ENCODE measurements at regions not wholly inside any gene's neighbourhood (a gene's known extent, or its start where the extent isn't known, plus 50 kb on each side); places are given as distances from the start of the nearest gene placed in this dataset.

DNA sequence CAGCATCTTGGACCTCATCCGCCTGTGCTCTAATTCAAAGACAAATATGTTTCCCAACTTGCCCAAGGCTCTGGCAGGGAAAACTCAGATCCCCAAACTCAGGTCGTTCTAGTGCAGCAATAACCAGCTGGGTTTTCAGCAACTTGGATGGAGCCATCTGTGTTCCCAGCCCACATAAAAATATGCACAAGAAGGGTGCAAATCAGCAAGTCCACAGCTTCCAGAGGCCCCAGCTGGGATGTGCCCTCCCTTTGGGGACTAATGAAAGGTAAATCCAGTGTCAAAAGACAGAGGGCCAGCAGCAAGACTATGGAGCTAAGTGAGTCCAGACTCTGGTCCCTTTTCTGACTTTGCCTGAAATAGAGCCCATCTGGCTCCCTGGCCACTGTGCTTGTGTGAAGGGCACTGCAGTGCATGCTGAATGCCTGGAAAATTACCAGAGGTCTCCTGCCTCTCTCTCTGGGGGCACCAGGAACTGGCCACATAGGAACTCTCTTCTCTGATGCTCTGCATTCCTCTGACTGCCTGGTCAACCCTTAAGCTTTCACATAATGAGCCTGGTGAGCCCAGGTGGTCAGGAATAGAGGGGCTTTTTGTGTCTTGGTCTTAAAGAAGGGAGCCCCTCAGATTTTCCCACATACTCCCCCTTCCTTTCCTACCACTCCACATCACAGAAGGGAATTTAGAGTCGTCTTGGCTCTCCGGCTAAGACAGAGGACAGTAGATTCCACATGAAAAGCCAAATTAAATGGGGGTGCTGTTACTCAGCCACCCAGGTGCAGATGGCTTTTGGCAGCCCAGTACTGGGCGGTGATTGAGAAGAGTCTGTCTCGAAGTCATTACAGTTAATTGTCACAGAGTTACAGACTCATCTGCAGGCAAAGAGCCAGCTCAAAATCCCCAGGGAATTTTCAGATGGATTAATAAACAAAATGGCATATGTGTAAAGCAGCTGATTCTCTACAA is 88.1 kb upstream of the C1orf21 start:
- ChIA-PET CTCF (no interaction called here), POLR2A (no interaction called here)

GRCh38 chr1:184299406-184299790 is 87.4 kb upstream of the C1orf21 start:
- CTCF ChIA-PET = no interaction called here
- POLR2A ChIA-PET = no interaction called here

GRCh38 chr1:184299796-184300195 is 87.0 kb upstream of the C1orf21 start:
- ChIA-PET CTCF (no interaction called here), POLR2A (no interaction called here)

DNA sequence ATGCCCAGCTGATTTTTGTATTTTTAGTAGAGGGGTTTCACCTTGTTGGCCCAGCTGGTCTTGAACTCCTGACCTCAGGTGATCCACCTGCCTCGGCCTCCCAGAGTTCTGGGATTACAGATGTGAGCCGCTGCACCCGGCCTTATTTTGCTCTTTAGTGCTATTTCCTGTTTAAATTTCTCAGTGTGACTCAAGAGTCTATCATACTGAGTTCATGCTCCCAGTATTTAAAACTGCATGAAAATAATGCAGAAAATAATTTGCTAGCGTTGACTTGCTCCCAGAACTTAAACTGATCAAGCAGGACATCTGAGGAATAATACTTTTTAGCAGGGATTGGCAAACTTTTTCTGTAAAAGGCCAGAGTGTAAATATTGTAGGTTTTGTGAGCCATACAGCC is 86.4 kb upstream of the C1orf21 start:
- CTCF ChIA-PET = no interaction called here
- POLR2A ChIA-PET = no interaction called here

DNA sequence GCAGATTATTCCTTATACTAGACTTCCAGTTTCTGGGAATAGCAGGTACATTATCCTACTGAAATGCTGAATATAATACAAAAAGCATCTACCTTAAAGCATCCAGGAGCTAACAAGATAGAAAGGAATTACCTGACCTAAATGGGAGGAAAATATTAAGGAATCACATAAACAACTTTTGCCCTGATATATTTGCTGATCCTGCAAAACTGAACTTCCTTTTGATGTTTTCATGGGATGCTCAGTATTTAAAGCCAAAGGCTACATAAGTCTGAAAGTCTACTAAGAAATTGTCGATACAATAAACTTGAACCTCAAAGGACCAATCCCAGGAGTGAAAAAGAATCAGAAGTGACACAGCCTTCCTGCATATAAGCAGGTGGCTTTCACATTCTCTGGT is 85.6 kb upstream of the C1orf21 start:
- CTCF ChIA-PET = no interaction called here
- POLR2A ChIA-PET = no interaction called here

DNA sequence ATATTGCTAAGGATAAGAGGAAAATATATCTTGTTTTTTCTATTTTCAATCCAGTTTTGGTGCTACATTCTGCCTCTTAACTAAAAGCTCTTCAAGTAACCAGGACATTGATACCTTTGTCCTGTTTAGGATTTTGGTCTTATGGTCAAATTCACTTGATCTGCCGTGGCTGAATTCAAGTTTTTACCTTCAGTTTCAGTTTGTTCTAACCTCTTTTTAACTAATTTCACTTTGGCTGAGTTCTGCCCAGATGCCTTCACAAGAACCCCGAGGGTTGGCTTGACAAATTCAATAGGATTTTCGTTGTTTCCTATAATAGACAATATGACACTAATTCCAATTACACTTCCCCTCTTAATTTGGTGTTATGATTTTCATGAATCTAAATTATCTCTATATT is 84.5 kb upstream of the C1orf21 start:
- POLR2A ChIA-PET = no interaction called here
- CTCF ChIA-PET = no interaction called here

DNA sequence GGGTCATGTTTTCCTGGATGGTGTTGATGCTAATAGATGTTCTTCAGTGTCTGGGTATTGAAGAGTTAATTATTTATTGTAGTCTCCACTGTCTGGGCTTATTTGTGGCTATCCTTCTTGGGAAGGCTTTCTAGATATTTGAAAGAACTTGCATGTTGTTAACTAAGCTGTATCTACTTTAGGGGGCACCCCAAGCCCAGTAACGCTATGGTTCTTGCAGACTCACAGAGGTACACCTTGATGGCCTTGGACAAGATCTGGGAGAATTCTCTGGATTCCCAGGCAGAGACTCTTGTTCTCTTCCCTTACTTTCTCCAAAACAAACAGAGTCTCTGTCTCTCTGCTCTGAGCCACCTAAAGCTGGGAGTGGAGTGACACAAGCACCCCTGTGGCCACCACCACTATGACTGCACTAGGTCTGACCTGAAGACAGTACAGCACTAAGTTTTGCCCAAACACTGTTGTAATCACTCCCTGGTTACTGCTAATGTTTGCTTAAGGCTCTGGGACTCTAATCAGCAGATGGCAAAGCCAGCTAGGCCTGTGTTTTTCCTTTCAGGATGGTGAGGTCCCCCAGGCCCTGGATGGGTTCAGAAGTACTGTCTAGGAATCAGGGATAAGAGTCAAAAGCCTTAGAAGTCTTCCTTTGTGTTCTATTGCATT is 76.5 kb upstream of the C1orf21 start:
- ChIA-PET CTCF (no interaction called here), POLR2A (interaction anchor here (0.7 kb wide), 1 partner anchor 672 kb away, joined by 3 read pairs; no protein-coding TSS in a partner anchor)

DNA sequence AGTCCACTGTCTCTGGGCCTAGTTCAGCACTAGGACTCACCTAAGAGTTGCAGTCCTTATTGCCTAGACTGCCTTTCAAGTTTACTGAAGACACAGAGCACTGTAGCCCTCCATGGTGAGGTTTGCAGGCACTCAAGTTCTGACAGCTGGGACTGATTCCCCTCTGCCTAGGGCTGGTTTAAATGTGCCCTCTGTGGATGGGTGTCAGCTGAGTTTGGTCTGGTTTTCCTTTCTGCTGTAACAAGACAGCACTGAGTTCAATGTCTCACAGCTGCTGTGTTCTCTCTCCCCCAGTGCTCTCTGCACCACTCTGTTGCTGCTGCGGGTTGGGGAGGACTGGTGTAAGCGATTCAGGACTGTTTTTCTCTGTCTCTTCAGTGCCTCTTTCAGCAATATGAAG is 75.2 kb upstream of the C1orf21 start:
- CTCF ChIA-PET = no interaction called here
- POLR2A ChIA-PET = no interaction called here

GRCh38 chr1:184315254-184315653 is 71.6 kb upstream of the C1orf21 start:
- CTCF ChIA-PET = no interaction called here
- POLR2A ChIA-PET = no interaction called here

DNA sequence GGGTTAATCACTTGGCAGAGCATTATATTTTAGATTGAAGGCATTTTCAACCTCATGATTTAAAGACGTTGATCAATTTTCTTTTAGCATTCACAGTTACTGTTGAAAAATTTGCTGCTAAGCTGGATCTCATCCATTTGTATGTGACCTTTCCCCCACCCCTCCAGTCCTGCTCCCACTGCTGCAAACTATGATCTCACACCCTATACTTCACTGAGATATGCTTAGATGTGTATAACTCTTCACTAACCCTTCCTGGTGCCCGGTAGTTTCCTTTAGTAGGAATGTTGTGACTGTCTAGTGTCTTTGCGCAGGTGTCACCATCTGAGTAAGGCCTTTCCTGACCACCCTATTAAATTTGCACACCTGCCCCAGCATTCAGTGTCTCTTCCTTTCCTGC is 67.0 kb upstream of the C1orf21 start:
- POLR2A ChIA-PET = no interaction called here

GRCh38 chr1:184322253-184322652 is 64.6 kb upstream of the C1orf21 start:
- ChIA-PET POLR2A (no interaction called here), CTCF (no interaction called here)

More for the DNA sequence above, 67.0 kb upstream of the C1orf21 start:
- CTCF ChIA-PET = no interaction called here

DNA sequence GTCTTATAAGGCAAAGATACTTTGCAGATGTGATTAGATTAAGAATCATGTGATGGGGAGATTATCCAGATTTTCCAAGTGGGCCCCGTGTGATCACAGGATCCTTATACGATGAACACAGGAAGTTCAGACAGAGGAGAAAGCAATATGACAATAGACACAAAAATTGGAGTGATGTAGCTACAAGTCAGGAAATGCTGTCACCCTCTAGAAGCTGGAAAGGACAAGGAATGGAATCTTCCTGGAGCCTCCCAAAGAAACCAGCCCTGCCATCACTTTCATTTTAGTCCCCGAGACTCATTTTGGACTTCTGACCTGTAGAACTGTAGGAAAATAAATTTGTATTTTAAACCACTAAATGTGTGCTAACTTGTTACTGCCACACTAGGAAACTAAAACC is 61.9 kb upstream of the C1orf21 start:
- CTCF ChIA-PET = no interaction called here
- POLR2A ChIA-PET = no interaction called here

GRCh38 chr1:184326278-184326677 is 60.6 kb upstream of the C1orf21 start:
- POLR2A ChIA-PET = no interaction called here
- CTCF ChIA-PET = no interaction called here

DNA sequence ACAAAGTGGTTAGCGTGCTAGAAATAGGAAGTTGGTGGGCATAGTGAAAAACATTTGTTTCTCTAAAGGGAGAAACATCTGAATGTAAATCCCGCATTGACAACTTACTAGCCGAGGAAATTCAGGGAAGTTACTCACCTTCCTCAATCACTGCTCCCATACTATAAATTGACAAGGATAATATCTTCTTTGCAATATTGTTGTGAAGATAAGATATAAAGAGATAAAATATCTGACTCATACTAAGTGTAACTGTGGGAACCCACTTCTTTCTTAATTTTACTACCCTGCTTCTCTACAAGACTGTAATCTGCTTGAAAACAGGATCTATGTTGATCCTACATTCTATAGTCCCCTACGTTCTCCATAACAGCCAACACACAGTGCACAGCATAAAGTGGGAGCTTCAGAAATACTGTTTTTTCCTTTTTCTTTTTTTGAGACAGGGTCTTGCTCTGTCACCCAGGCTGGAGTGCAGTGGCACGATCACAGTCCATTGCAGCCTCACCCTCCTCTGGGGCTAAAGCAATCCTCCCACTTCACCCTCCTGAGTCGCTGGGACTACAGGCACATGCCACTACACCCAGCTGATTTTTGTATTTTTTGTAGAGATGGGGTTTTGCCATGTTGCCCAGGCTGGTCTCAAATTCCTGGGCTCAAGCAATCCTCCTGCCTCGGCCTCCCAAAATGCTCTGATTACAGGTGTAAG is 57.4 kb upstream of the C1orf21 start:
- CTCF ChIA-PET = no interaction called here
- POLR2A ChIA-PET = no interaction called here

GRCh38 chr1:184329962-184330868 is 56.6 kb upstream of the C1orf21 start:
- POLR2A ChIA-PET = no interaction called here
- CTCF ChIA-PET = no interaction called here

DNA sequence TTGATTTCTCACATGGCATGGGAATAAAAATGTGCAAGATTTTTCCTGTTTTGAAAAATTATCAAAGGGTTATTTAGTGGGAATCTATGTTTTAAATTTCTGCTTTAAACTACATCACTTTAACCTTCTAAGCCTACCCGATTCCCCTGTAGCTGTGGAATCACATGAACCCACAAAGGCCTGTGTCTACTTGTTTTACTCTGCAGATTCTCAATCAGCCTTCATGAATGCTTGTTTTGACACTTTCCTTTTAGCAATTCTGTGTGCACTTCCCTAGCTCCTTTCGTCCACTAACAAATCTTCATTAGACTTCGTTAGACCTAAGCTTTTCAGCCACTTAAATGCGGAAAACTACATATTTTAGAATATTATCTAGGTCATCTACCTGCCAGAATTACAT is 56.0 kb upstream of the C1orf21 start:
- ChIA-PET POLR2A (no interaction called here), CTCF (no interaction called here)
